NOMO-1 treated with DMSO at 0.1 percent for 48 hours (cell line): ENCODE measurements at regions not wholly inside any gene's neighbourhood (a gene's known extent, or its start where the extent isn't known, plus 50 kb on each side); places are given as distances from the start of the nearest gene placed in this dataset.

Experiments used
- DNase-seq: peaks from one replicate; lab custom pipeline; 2025; ENCODE audit not compliant: unreplicated experiment; lab: John Stamatoyannopoulos, UW

GRCh38 chr6:21986703-21987102 lies 310.1 kb downstream of the PRL start:
- no peak for DNase-seq

- peak; percentile 69 for DNase-seq
Observed at GRCh38 chr6:21987501-21987957, 309.3 kb downstream of the PRL start.

GRCh38 chr6:21990577-21990976 lies 306.3 kb downstream of the PRL start:
- DNase-seq, result no peak

GRCh38 chr6:21992178-21992967 lies 304.5 kb downstream of the PRL start:
- DNase-seq, result no peak

- no peak for DNase-seq
Observed at GRCh38 chr6:21993841-21994240, 303.0 kb downstream of the PRL start.

- DNase-seq, result no peak
Observed at GRCh38 chr6:21994821-21995220, 302.0 kb downstream of the PRL start.

- no peak for DNase-seq
Observed at GRCh38 chr6:21995318-21995717, 301.5 kb downstream of the PRL start.

- no peak for DNase-seq
Observed at GRCh38 chr6:21996425-21997118, 300.3 kb downstream of the PRL start.

- no peak for DNase-seq
Observed at GRCh38 chr6:21997119-21998037, 299.5 kb downstream of the PRL start.

GRCh38 chr6:21998582-21998981 lies 298.3 kb downstream of the PRL start:
- DNase-seq, result no peak

GRCh38 chr6:21999012-21999528 lies 297.8 kb downstream of the PRL start:
- DNase-seq, result no peak

GRCh38 chr6:21999741-22000140 lies 297.1 kb downstream of the PRL start:
- DNase-seq, result no peak

GRCh38 chr6:22001396-22002027 lies 295.3 kb downstream of the PRL start:
- DNase-seq, result no peak

GRCh38 chr6:22003287-22003686 lies 293.5 kb downstream of the PRL start:
- DNase-seq, result no peak

GRCh38 chr6:22006795-22007194 lies 290.0 kb downstream of the PRL start:
- no peak for DNase-seq

GRCh38 chr6:22007469-22007868 lies 289.4 kb downstream of the PRL start:
- DNase-seq, result no peak

GRCh38 chr6:22008248-22008836 lies 288.5 kb downstream of the PRL start:
- no peak for DNase-seq

GRCh38 chr6:22010102-22010501 lies 286.7 kb downstream of the PRL start:
- DNase-seq, result no peak

- no peak for DNase-seq
Observed at GRCh38 chr6:22015216-22015615, 281.6 kb downstream of the PRL start.

GRCh38 chr6:22015944-22016343 lies 280.9 kb downstream of the PRL start:
- no peak for DNase-seq
